T47D (cell line): ENCODE measurements at regions not wholly inside any gene's neighbourhood (a gene's known extent, or its start where the extent isn't known, plus 50 kb on each side); places are given as distances from the start of the nearest gene placed in this dataset.

Experiments
- DNase-seq, 2 experiments: peaks; one replicate each; pipeline versions ENCODE4 v3.0.0 to v3.0.0-alpha.2; 2011 to 2012; ENCODE audit warnings: low read depth in 1 of 2, low spot score in 1 of 2
- JUND ChIP-seq: IDR thresholded peaks from 2 replicates; pipeline ENCODE4 v1.6.1; 2012; ENCODE audit warnings: low read depth
- in situ Hi-C: cut with HindIII; loops from 2 replicates; pipeline ENCODE4 v1.10.0; 2016; ENCODE audit warnings: low sequenced_read_pairs, low pct_unique_long_range_greater_than_20kb

GRCh38 chr1:14003552-14003951 lies 303.6 kb downstream of the PRDM2 start:
- in situ Hi-C loops: no loop called here
- no peak for DNase-seq
- TF ChIP-seq JUND: no peak

- in situ Hi-C loops: no loop called here
- DNase-seq: no peak
Observed at GRCh38 chr1:14009582-14009981, 309.6 kb downstream of the PRDM2 start.

GRCh38 chr1:14010476-14010875 lies 310.5 kb downstream of the PRDM2 start:
- no peak for DNase-seq
- in situ Hi-C loops: no loop called here
- TF ChIP-seq JUND: no peak

More at GRCh38 chr1:14009582-14009981, 309.6 kb downstream of the PRDM2 start:
- TF ChIP-seq JUND: no peak

GRCh38 chr1:14011132-14011531 lies 311.1 kb downstream of the PRDM2 start:
- TF ChIP-seq JUND: no peak
- in situ Hi-C loops: no loop called here
- no peak for DNase-seq

GRCh38 chr1:14011888-14012287 lies 311.9 kb downstream of the PRDM2 start:
- DNase-seq: no peak
- TF ChIP-seq JUND: no peak
- in situ Hi-C loops: no loop called here

- DNase-seq: no peak
- in situ Hi-C loops: no loop called here
- no peak for TF ChIP-seq JUND
Observed at GRCh38 chr1:14014929-14015328, 314.9 kb downstream of the PRDM2 start.

- in situ Hi-C loops: no loop called here
- DNase-seq: no peak
- no peak for TF ChIP-seq JUND
Observed at GRCh38 chr1:14015917-14016316, 315.9 kb downstream of the PRDM2 start.

GRCh38 chr1:14017531-14017961 lies 317.6 kb downstream of the PRDM2 start:
- in situ Hi-C loops: no loop called here
- DNase-seq: no peak
- TF ChIP-seq JUND: no peak

GRCh38 chr1:14019461-14019860 lies 319.5 kb downstream of the PRDM2 start:
- TF ChIP-seq JUND: no peak
- no peak for DNase-seq
- in situ Hi-C loops: no loop called here

- TF ChIP-seq JUND: no peak
- in situ Hi-C loops: no loop called here
- DNase-seq: no peak
Observed at GRCh38 chr1:14020006-14020405, 320.0 kb downstream of the PRDM2 start.

- no peak for DNase-seq
- in situ Hi-C loops: no loop called here
- TF ChIP-seq JUND: no peak
Observed at GRCh38 chr1:14027099-14027498, 327.1 kb downstream of the PRDM2 start.

GRCh38 chr1:14031461-14031860 lies 331.5 kb downstream of the PRDM2 start:
- no peak for DNase-seq
- in situ Hi-C loops: no loop called here
- TF ChIP-seq JUND: no peak

GRCh38 chr1:14034506-14034905 lies 334.5 kb downstream of the PRDM2 start:
- DNase-seq: no peak
- in situ Hi-C loops: no loop called here
- no peak for TF ChIP-seq JUND

GRCh38 chr1:14037101-14037847 lies 337.3 kb downstream of the PRDM2 start:
- in situ Hi-C loops: no loop called here
- TF ChIP-seq JUND: no peak
- DNase-seq: peak; percentile 1 to 2
